ENCODE measurements at regions not wholly inside any gene's neighbourhood (a gene's known extent, or its start where the extent isn't known, plus 50 kb on each side); places are given as distances from the start of the nearest gene placed in this dataset.

DNA sequence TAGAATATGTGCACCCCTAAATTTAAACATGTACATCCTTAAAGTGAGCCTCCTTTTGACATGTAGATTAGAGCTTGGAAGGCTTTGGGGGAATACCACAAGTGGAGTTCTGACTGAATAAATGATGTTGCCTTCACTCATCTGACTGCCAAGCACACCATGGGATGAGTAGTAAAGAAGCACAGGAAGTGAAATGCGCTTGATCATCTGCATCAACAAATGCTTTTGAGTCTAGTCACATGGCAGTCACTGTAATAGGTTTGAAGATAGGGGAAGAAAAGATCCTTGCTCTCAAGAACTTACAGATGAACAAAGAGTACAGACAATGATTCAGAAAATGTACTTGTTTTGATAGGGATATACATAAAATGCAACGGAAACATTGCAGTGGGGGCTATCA is 62.0 kb upstream of the STARD4 start:
- no peak for DNase-seq (ENCODE audit: low spot score)

DNA sequence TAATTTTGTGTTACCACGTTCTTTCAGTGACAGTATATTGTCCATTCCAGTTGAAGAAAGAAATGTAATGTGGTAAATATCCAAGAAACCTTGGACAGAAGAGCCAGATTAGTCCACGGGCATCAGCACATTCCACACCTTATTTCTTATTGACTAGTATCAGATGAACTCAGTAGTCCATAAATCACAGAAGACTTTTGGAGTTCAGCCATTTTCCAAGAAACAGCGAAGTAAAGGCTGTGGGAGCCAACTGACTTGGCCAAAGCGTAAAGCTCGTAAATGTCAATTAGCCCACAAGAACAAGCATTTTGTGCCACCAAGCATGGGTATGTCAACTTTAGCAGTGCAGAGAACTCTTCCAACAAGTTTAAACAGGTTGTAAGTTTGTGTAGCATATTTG is 60.2 kb upstream of the STARD4 start:
- no peak for DNase-seq (ENCODE audit: low spot score)

DNA sequence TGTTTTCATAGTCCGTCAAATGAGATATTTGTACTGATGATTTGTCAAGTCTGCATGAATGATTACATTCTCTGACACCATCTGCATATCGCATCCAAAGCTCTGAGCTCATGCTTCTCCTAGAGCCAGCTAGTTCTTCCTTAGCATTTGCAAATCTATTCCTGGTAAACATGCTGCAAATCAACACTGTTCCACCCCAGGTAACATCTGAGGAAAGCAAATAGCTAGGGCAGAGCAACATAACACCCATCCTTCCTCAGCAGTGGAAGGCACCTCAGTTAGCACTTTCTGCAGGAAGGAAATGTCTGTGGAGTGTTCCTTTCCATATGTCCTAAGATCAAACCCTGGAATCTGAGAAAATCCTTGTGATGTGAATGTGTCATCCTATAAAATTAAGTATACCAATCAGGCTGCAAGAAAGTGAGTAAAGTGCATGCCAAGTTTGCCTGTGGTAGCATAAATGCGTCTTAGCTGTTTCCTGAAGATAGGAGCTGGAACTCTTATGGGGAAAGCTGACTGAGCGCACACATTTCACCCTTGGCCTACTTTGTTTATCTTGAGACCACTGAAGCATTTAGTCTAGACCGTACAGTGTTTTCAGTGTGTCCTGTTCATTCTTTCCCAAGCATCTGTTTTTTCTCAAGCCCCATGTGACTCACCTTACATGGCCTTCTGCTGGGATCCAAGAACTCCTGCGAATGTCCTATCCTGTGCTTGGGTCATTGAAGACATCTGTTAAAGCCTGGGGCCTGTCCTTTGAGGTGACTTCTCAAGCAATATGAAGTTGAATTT is 50.9 kb upstream of the STARD4 start:
- DNase-seq (ENCODE audit: low spot score), result peak; percentile 90

DNA sequence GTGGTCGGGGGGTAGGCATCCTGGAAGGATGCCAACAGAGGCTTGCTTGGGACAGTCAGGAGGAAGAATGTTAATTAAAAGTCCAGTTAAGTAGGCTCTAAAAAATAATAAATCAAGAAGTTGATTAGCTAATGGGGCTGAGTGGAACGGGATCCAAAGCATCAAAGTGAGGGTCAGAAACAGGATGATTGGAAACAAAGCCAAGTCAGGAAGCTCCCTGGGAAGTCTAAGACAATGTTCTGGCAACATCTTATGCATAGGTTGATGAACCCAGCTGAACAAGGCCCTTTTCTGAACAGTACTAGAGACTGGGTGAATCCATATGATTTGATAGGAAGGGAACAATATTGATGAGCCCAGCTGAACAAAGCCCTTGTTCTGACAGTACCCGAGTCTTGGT is 50.2 kb upstream of the STARD4 start:
- DNase-seq (ENCODE audit: low spot score), result no peak
